K562 (cell line): ENCODE measurements at regions not wholly inside any gene's neighbourhood (a gene's known extent, or its start where the extent isn't known, plus 50 kb on each side); places are given as distances from the start of the nearest gene placed in this dataset.

Source experiments
- ATAC-seq: fragments of 200-7000 bp; cut with Tn5 transposase; 3 replicates; pipeline ENCODE4 v1.9.1; 2020; ENCODE audit warnings: moderate library complexity
- BruUV-seq: library from RNA; stranded (reverse); fragments of 400-500 nt; replicated peaks from 2 replicates; lab custom pipeline; 2021; lab: Mats Ljungman, UMichigan
- CTCF ChIA-PET: fragments of 300-600 bp; formaldehyde crosslinking; extraction: SDS; loops from one replicate; lab custom pipeline; 2021; ENCODE audit warnings: low intra/inter-chr PET ratio; lab: Yijun Ruan, JAX
- POLR2A ChIA-PET: fragments of 300-600, 350-650 bp; sonication (Branson Sonifier 250); formaldehyde crosslinking; extraction: SDS; loops from one replicate; lab custom pipeline; 2021; ENCODE audit warnings: antibody characterized with exemption, inconsistent platforms; lab: Yijun Ruan, JAX
- DNase-seq, 4 experiments: peaks; one replicate each; pipeline versions ENCODE4 v3.0.0 to v3.0.0-alpha.2; 2011 to 2018; ENCODE audit warnings: low spot score in 3 of 4, mixed read lengths in 3 of 4; ENCODE audit errors: extremely low read depth in 1 of 4
- FAIRE-seq: peaks from 2 replicates; lab custom pipeline; 2011; peaks lifted over from hg19 to GRCh38; lab: Jason Lieb, UNC
- H2AFZ ChIP-seq: 2 replicates; pipeline ENCODE4 v1.6.0; 2011; ENCODE audit warnings: low read depth, low read length, control low read depth, inconsistent platforms
- H3K27ac ChIP-seq: fragments of 200-600 bp; 3 replicates; pipeline ENCODE4 v1.8.0; 2011; ENCODE audit warnings: low read depth, mild to moderate bottlenecking, control low read depth, inconsistent platforms, low read length, moderate library complexity, mixed read lengths; ENCODE audit errors: extremely low read depth
- H3K27me3 ChIP-seq, 2 experiments: fragments of 300-600 bp in 1 of 2; 2 replicates in 1 of 2; 3 replicates in 1 of 2; pipeline versions ENCODE4 v1.6.0 to v1.8.0; 2011; ENCODE audit warnings: inconsistent platforms in 2 of 2, low read length in 2 of 2, mild to moderate bottlenecking in 1 of 2, mixed read lengths in 1 of 2, moderate library complexity in 1 of 2; ENCODE audit not compliant: control insufficient read depth in 2 of 2, insufficient read depth in 2 of 2
- H3K36me3 ChIP-seq: fragments of 300-600 bp; 3 replicates; pipeline ENCODE4 v1.8.0; 2011; ENCODE audit warnings: mild to moderate bottlenecking, low read length, inconsistent platforms; ENCODE audit not compliant: control insufficient read depth, insufficient read depth
- H3K4me1 ChIP-seq, 2 experiments: fragments of 200-600 bp in 1 of 2; replicated peaks in 1 of 2; 2 replicates in 1 of 2; 3 replicates in 1 of 2; pipeline versions ENCODE4 v1.5.1 to v1.8.0; 2011; ENCODE audit warnings: inconsistent platforms in 2 of 2, low read length in 2 of 2, mild to moderate bottlenecking in 1 of 2, mixed read lengths in 1 of 2, moderate library complexity in 1 of 2; ENCODE audit not compliant: control insufficient read depth in 2 of 2, insufficient read depth in 2 of 2
- H3K4me2 ChIP-seq: 2 replicates; pipeline ENCODE4 v1.6.1; 2011; ENCODE audit warnings: low read length, control low read depth, inconsistent platforms, mixed read lengths; ENCODE audit not compliant: insufficient read depth
- H3K4me3 ChIP-seq: fragments of 200-600 bp; sonication (generic), shearing (Covaris generic); 2 replicates; pipeline ENCODE4 v1.5.1; 2016; ENCODE audit warnings: control low read depth, inconsistent platforms
- H3K79me2 ChIP-seq: fragments of 200-600 bp; 3 replicates; pipeline ENCODE4 v1.8.0; 2011; ENCODE audit warnings: low read length, inconsistent platforms; ENCODE audit not compliant: control insufficient read depth, insufficient read depth
- H3K9ac ChIP-seq, 2 experiments: 2 replicates each; pipeline versions ENCODE4 v1.6.0 to v1.6.1; 2011; ENCODE audit warnings: low read depth in 2 of 2, low read length in 2 of 2, control low read depth in 1 of 2, inconsistent platforms in 1 of 2, mild to moderate bottlenecking in 1 of 2, mixed read lengths in 1 of 2; ENCODE audit not compliant: insufficient read depth in 1 of 2
- H3K9me1 ChIP-seq: one replicate; pipeline ENCODE4 v1.6.0; 2011; ENCODE audit warnings: inconsistent platforms, mild to moderate bottlenecking, low read length, moderate library complexity; ENCODE audit not compliant: control insufficient read depth, insufficient read depth
- H3K9me3 ChIP-seq: replicated peaks from 2 replicates; pipeline ENCODE4 v1.5.1; 2011; ENCODE audit warnings: low read depth, low read length, inconsistent platforms; ENCODE audit not compliant: control insufficient read depth, insufficient read depth
- H4K20me1 ChIP-seq: replicated peaks from 2 replicates; pipeline ENCODE4 v1.6.1; 2011; ENCODE audit warnings: low read length, inconsistent platforms, mixed read lengths; ENCODE audit not compliant: control insufficient read depth, insufficient read depth
- CBX2 ChIP-seq: fragments of 200-600 bp; sonication (generic); IDR thresholded peaks from one replicate; pipeline ENCODE4 v1.6.1; 2012; ENCODE audit warnings: mild to moderate bottlenecking, low read length, inconsistent platforms; ENCODE audit not compliant: insufficient read depth, poor library complexity, severe bottlenecking
- CTCFL ChIP-seq: IDR thresholded peaks from 2 replicates; pipeline ENCODE4 v1.6.1; 2011; ENCODE audit warnings: borderline replicate concordance, low read depth, mild to moderate bottlenecking, moderate library complexity, low read length; ENCODE audit not compliant: insufficient read depth, poor library complexity, severe bottlenecking
- MBD1 ChIP-seq: fragments of 250-450 bp; sonication (Bioruptor Pico); IDR thresholded peaks from 2 replicates; pipeline ENCODE4 v1.8.0; 2022; ENCODE audit warnings: inconsistent platforms
- MCM2 ChIP-seq: fragments of 450-650 bp; IDR thresholded peaks from 2 replicates; pipeline ENCODE4 v1.6.1; 2017; ENCODE audit warnings: low read depth, mild to moderate bottlenecking
- RB1 ChIP-seq: fragments of 450-650 bp; IDR thresholded peaks from 2 replicates; pipeline ENCODE4 v1.6.1; 2017; ENCODE audit warnings: low read depth, mild to moderate bottlenecking
- RBM25 ChIP-seq: fragments of 200-400 bp; formaldehyde crosslinking; IDR thresholded peaks from 2 replicates; pipeline ENCODE4 v1.6.1; 2018; ENCODE audit warnings: low read length, low read depth, moderate library complexity; ENCODE audit not compliant: severe bottlenecking
- ZNF224 ChIP-seq: sonication (generic); formaldehyde crosslinking; IDR thresholded peaks from 2 replicates; pipeline ENCODE4 v1.8.0; 2022; ENCODE audit warnings: mild to moderate bottlenecking, missing genetic modification reagents
- ZNF24 ChIP-seq: fragments of 450-650 bp; IDR thresholded peaks from 2 replicates; pipeline ENCODE4 v1.6.1; 2016
- WGBS: fragments of 100-300 bp; shearing (Covaris generic); methylation state at CpG from one replicate; pipeline ENCODE4 v1.1.6; 2016; ENCODE audit warnings: low coverage, mixed read lengths; ENCODE audit not compliant: insufficient coverage; ENCODE audit errors: missing lambda C conversion rate; 5-methylcytosine and 5-hydroxymethylcytosine counted together
- in situ Hi-C: fragments of 300-500 bp; cut with MboI; formaldehyde crosslinking; loops from 4 replicates; pipeline ENCODE4 v1.15.0; 2018; ENCODE audit warnings: inconsistent platforms, mixed read lengths
- intact Hi-C: fragments of 100-400 bp; cut with micrococcal nuclease; formaldehyde crosslinking; loops from 2 replicates; pipeline ENCODE4 v1.14.2; 2022

GRCh38 chr20:4578375-4578774, 107.9 kb upstream of the PRNP start:
- H3K4me2 ChIP-seq, result no peak overlapping the region
- no peak overlapping the region for H3K4me3 ChIP-seq
- in situ Hi-C loops (no loop called here), intact Hi-C loops (no loop called here)
- no peak for ATAC-seq
- no peaks in the 10 kb centered on the region for H3K9me1 ChIP-seq
- H3K27ac ChIP-seq, result no peak overlapping the region
- BruUV-seq, result no TSS peak
- H2AFZ ChIP-seq, result no peak overlapping the region
- ChIA-PET POLR2A (no interaction called here), CTCF (no interaction called here)
- no peaks in the 10 kb centered on the region for H4K20me1 ChIP-seq
- H3K36me3 ChIP-seq, result no peaks in the 10 kb centered on the region
- TF ChIP-seq RB1, result no peak
- TF ChIP-seq MBD1 (CRISPR knock-in tag), result no peak
- no peak for TF ChIP-seq MCM2
- TF ChIP-seq ZNF24, result no peak
- TF ChIP-seq CBX2, result no peak
- no peak for TF ChIP-seq ZNF224 (CRISPR knock-in tag)
- TF ChIP-seq RBM25, result no peak
- no peak for TF ChIP-seq CTCFL
- H3K4me1 ChIP-seq, result no peaks in the 10 kb centered on the region
- no peaks in the 10 kb centered on the region for H3K9me3 ChIP-seq
- no peaks in the 10 kb centered on the region for H3K27me3 ChIP-seq
- H3K9ac ChIP-seq, result no peak overlapping the region
- H3K79me2 ChIP-seq, result no peaks in the 10 kb centered on the region
- WGBS, result 0% methylated on average over 1 of the region's 1 CpG
- FAIRE-seq, result no peak
- no peak for DNase-seq
